Heart left ventricle (tissue), 16 donors: ENCODE measurements at regions not wholly inside any gene's neighbourhood (a gene's known extent, or its start where the extent isn't known, plus 50 kb on each side); places are given as distances from the start of the nearest gene placed in this dataset.

Source experiments
- ATAC-seq, 4 donors: fragments of 200-7000 bp; cut with Tn5 transposase; one replicate each; pipeline ENCODE4 v1.9.1; 2020 to 2022; ENCODE audit warnings: moderate library complexity in 4 of 4, mild to moderate bottlenecking in 3 of 4, moderate number of reproducible peaks in 1 of 4
- DNase-seq, 5 donors: peaks; one replicate each; pipeline ENCODE4 v3.0.0-alpha.2; 2020
- H3K27ac ChIP-seq, 12 donors: fragments of 200-600 bp; sonication (generic) in 4 of 12; one replicate each; pipeline versions ENCODE4 v1.5.0 to v1.8.0; 2016 to 2022; ENCODE audit warnings: mild to moderate bottlenecking in 2 of 12
- H3K27me3 ChIP-seq, 9 donors: fragments of 200-600 bp; sonication (generic) in 2 of 9; one replicate each; pipeline versions ENCODE4 v1.5.1 to v1.8.0; 2016 to 2022; ENCODE audit warnings: mild to moderate bottlenecking in 3 of 9
- H3K36me3 ChIP-seq, 9 donors: fragments of 200-600 bp; sonication (generic) in 2 of 9; one replicate each; pipeline versions ENCODE4 v1.5.0 to v1.8.0; 2018 to 2022; ENCODE audit warnings: mild to moderate bottlenecking in 2 of 9
- H3K4me1 ChIP-seq, 12 donors: fragments of 200-600 bp; sonication (generic) in 4 of 12; one replicate each; pipeline versions ENCODE4 v1.5.0 to v1.8.0; 2016 to 2022; ENCODE audit warnings: mild to moderate bottlenecking in 3 of 12
- H3K4me3 ChIP-seq, 12 donors: fragments of 200-600 bp; sonication (generic) in 4 of 12; one replicate each; pipeline versions ENCODE4 v1.5.0 to v1.8.0; 2017 to 2022; ENCODE audit warnings: mild to moderate bottlenecking in 9 of 12, moderate library complexity in 4 of 12
- H3K9me3 ChIP-seq, 12 donors: fragments of 200-600 bp; sonication (generic) in 4 of 12; one replicate each; pipeline versions ENCODE4 v1.5.0 to v1.8.0; 2016 to 2022; ENCODE audit warnings: mild to moderate bottlenecking in 1 of 12
- CTCF ChIP-seq, 12 donors: fragments of 200-600 bp; sonication (generic) in 4 of 12; IDR thresholded peaks; one replicate each; pipeline versions ENCODE4 v1.5.0 to v1.8.0; 2018 to 2022; ENCODE audit warnings: antibody characterized with exemption in 12 of 12, mild to moderate bottlenecking in 5 of 12
- POLR2A ChIP-seq, 2 donors: fragments of 450-650 bp; IDR thresholded peaks; one replicate each; pipeline ENCODE4 v1.6.1; 2017; ENCODE audit warnings: antibody characterized with exemption in 2 of 2, mild to moderate bottlenecking in 2 of 2, moderate library complexity in 2 of 2
- WGBS, 4 donors: extraction: QIAGEN DNeasy Blood & Tissue Kit in 2 of 4; methylation state at CpG; one replicate each; pipeline versions ENCODE4 v1.1.5 to v1.1.7; 2013 to 2018; 5-methylcytosine and 5-hydroxymethylcytosine counted together
- intact Hi-C, 10 donors: fragments of 100-400 bp; cut with DNase I; formaldehyde crosslinking; loops; one replicate each; pipeline versions ENCODE4 v1.11.1 to v1.14.2; 2022
- donor health status: ischemic (EF 13 %, LVEDD 7.1; RV severe dilation, severe dysfunction).
- donor health status: healthy with polysubstance abuse.
- donor health status: DM: no; HTN: yes; CAD: no.
- donor health status: DM: no; HTN: no; CAD: no.
- donor health status: ischemic (EF 25% LVEDD 6.9; RV normal size, moderate dysfunction).
- donor health status: ischemic (EF 25% LVEDD 5.7; RV mildly dilated, moderate dysfunction).
- donor health status: healthy.
- donor health status: DM: yes; HTN: yes; CAD: no.
- donor health status: ischemic (EF 35%, LVEDD 5.7; RV mildly dilated, moderate dysfunction).
- donor health status: nonischemic (EF 11% LVEDD 7.7; RV severe dilation, severe dysfunction).
- donor health status: DM: yes; HTN: yes; CAD: no.
- donor health status: PGD.
- donor health status: ischemic (EF 29% LVEDD 5.4; RV normal size, mild dysfunction).
- donor health status: nonischemic (EF 23%, LVEDD 6.1; RV moderate dilation, normal function).

GRCh38 chr1:244915736-244916135 is 51.4 kb upstream of the HNRNPU start:
- intact Hi-C loops: loop anchor here in 5 of 10 donors (5.0 kb wide), 2 partner anchors 48 to 52 kb away; a partner anchor contains a TSS
- Histone ChIP-seq H3K27ac (no peak overlapping the region), H3K4me1 (peaks cover 0 to 18% (median 9%) of the 10 kb centered on the region in 12 donors), H3K9me3 (no peaks in the 10 kb centered on the region), H3K36me3 (no peaks in the 10 kb centered on the region), H3K4me3 (no peak overlapping the region), H3K27me3 (no peaks in the 10 kb centered on the region)
- DNase-seq (no peak), ATAC-seq (no peak)
- TF ChIP-seq CTCF (IDR thresholded peaks at IDR 0.05) (no peak), POLR2A (IDR thresholded peaks at IDR 0.05) (no peak)
- WGBS, 4 donors: 74 to 88% (median 84%) methylated on average over 7 of the region's 7 CpGs

GRCh38 chr1:244914761-244915160 is 50.4 kb upstream of the HNRNPU start:
- Histone ChIP-seq H3K27ac (no peak overlapping the region), H3K4me1 (peaks cover 0 to 14% (median 8%) of the 10 kb centered on the region in 12 donors), H3K4me3 (no peak overlapping the region), H3K36me3 (no peaks in the 10 kb centered on the region), H3K27me3 (no peaks in the 10 kb centered on the region), H3K9me3 (no peaks in the 10 kb centered on the region)
- intact Hi-C loops: loop anchor here in 5 of 10 donors (5.0 kb wide), 2 partner anchors 47 to 53 kb away; a partner anchor contains a TSS
- ATAC-seq: no peak
- no peak for DNase-seq
- whole genome bisulfite sequencing, 4 donors: 95 to 98% (median 96%) methylated on average over 4 of the region's 4 CpGs
- TF ChIP-seq POLR2A (IDR thresholded peaks at IDR 0.05): no peak
- TF ChIP-seq CTCF (IDR thresholded peaks at IDR 0.05): no peak
